Large intestine (tissue), 3 donors: ENCODE measurements at regions not wholly inside any gene's neighbourhood (a gene's known extent, or its start where the extent isn't known, plus 50 kb on each side); places are given as distances from the start of the nearest gene placed in this dataset.

ENCODE experiments used
- DNase-seq, 2 donors: peaks; one replicate each; pipeline versions ENCODE4 v3.0.0 to v3.0.0-alpha.2; 2013
- H3K27ac ChIP-seq: one replicate; pipeline ENCODE4 v1.5.1; 2013; ENCODE audit warnings: low read length
- H3K27me3 ChIP-seq: 2 replicates; pipeline ENCODE4 v1.6.1; 2013; ENCODE audit warnings: low read length; ENCODE audit not compliant: control insufficient read depth, insufficient read depth
- H3K36me3 ChIP-seq: 2 replicates; pipeline ENCODE4 v1.6.1; 2013; ENCODE audit warnings: low read length; ENCODE audit not compliant: control insufficient read depth, insufficient read depth
- H3K4me1 ChIP-seq: one replicate; pipeline ENCODE4 v1.6.1; 2013; ENCODE audit warnings: low read length; ENCODE audit not compliant: control insufficient read depth, insufficient read depth
- H3K4me3 ChIP-seq: one replicate; pipeline ENCODE4 v1.5.1; 2013; ENCODE audit warnings: low read length
- H3K9me3 ChIP-seq: one replicate; pipeline ENCODE4 v1.6.1; 2013; ENCODE audit warnings: mild to moderate bottlenecking, low read depth, low read length, moderate library complexity; ENCODE audit not compliant: control insufficient read depth
- WGBS: methylation state at CpG from one replicate; pipeline ENCODE4 v1.1.5; 2013; ENCODE audit warnings: low lambda C conversion rate; ENCODE audit not compliant: insufficient coverage; 5-methylcytosine and 5-hydroxymethylcytosine counted together

GRCh38 chr19:34305221-34306083 is 51.1 kb downstream of the GARRE1 start:
- WGBS: 60% methylated on average over 2 of the region's 10 CpGs
- H3K27ac ChIP-seq: no peak overlapping the region
- peaks cover 30% of the 10 kb centered on the region for H3K4me1 ChIP-seq
- no peaks in the 10 kb centered on the region for H3K9me3 ChIP-seq
- H3K27me3 ChIP-seq: no peaks in the 10 kb centered on the region
- no peak overlapping the region for H3K4me3 ChIP-seq
- H3K36me3 ChIP-seq: peaks cover 16% of the 10 kb centered on the region
- no peak for DNase-seq

DNA sequence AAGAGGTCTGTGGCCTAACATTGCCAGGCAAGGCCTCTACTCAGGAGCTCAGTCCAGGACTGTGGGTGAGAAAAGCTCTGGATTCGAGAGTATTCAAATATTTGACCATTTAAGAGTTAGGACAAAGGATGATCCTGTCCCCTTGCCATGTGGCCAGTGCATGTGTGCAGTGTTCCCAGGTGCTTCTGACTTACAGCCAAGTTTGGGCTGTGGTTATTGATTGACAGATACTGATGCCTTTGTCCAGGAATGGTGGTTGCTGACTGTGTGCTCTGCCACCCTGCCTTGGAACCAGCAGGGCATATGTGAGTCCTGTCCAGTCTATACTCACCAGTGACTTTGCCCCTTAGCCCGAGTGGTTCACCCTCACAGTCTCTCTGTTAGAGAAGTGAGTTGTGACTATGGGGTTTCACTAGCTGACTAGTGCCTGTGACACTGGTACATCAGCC is 51.9 kb downstream of the GARRE1 start:
- DNase-seq: peak in 1 of 2 donors; percentile 29
- Histone ChIP-seq H3K36me3 (peaks cover 8% of the 10 kb centered on the region), H3K9me3 (no peaks in the 10 kb centered on the region), H3K4me1 (peaks cover 22% of the 10 kb centered on the region), H3K27ac (peak overlapping the region; percentile 12), H3K4me3 (no peak overlapping the region), H3K27me3 (no peaks in the 10 kb centered on the region)
- WGBS: no CpG with 5 or more reads among the region's 2 CpGs

- H3K36me3 ChIP-seq: peaks cover 8% of the 10 kb centered on the region
- H3K27me3 ChIP-seq: no peaks in the 10 kb centered on the region
- DNase-seq: no peak
- no peak overlapping the region for H3K27ac ChIP-seq
- peaks cover 21% of the 10 kb centered on the region for H3K4me1 ChIP-seq
- H3K9me3 ChIP-seq: no peaks in the 10 kb centered on the region
- WGBS: 97% methylated on average over 4 of the region's 6 CpGs
- H3K4me3 ChIP-seq: no peak overlapping the region
These were observed 52.5 kb downstream of the GARRE1 start for GRCh38 chr19:34306824-34307223.

- DNase-seq: peak in 1 of 2 donors; percentile 47
- H3K27ac ChIP-seq: peak overlapping the region; percentile 56
- 58% methylated on average over 2 of the region's 8 CpGs for WGBS
- H3K4me1 ChIP-seq: peaks cover 21% of the 10 kb centered on the region
- no peaks in the 10 kb centered on the region for H3K9me3 ChIP-seq
- no peaks in the 10 kb centered on the region for H3K27me3 ChIP-seq
- no peak overlapping the region for H3K4me3 ChIP-seq
- peaks cover 8% of the 10 kb centered on the region for H3K36me3 ChIP-seq
These were observed 54.3 kb downstream of the GARRE1 start for GRCh38 chr19:34308381-34309367.

DNA sequence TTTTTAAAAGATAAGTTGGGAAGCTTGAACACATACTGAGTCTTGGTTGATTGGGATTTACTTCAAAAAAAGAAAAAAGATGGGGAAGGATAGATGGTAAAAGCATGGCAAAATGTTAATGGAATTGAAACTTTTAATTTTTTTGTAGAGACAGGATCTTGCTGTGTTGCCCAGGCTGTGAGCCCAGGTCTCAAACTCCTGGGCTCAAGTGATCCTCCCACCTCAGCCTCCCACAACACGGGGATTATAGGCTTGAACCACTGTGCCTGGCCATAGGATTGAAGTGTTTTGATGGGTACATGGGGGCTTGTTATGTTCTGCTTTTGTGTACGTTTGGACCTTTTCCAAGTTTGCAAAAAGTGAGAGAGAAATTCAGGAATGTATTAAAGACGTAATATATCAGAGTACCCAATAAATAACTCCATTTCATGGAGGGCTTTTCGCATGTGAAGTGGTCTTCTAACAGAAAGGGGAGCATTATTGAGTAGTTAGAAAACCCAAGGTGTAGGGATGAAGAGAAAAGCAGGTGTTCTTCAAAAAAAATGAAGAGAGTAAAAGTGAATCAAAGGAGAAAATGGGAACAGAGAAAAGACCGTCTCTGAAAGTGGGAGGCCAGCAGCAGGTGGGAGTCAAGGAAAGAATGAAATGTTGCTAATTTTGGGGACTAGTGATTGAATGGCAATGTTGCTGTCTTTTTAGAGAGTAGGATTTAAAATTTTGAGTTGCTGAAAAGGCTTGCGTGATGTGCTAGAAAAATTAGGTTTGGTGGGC is 55.2 kb downstream of the GARRE1 start:
- peaks cover 8% of the 10 kb centered on the region for H3K36me3 ChIP-seq
- H3K9me3 ChIP-seq: no peaks in the 10 kb centered on the region
- H3K4me3 ChIP-seq: no peak overlapping the region
- WGBS: 100% methylated on average over 2 of the region's 6 CpGs
- no peak overlapping the region for H3K27ac ChIP-seq
- no peak for DNase-seq
- H3K27me3 ChIP-seq: no peaks in the 10 kb centered on the region
- H3K4me1 ChIP-seq: peaks cover 21% of the 10 kb centered on the region

DNA sequence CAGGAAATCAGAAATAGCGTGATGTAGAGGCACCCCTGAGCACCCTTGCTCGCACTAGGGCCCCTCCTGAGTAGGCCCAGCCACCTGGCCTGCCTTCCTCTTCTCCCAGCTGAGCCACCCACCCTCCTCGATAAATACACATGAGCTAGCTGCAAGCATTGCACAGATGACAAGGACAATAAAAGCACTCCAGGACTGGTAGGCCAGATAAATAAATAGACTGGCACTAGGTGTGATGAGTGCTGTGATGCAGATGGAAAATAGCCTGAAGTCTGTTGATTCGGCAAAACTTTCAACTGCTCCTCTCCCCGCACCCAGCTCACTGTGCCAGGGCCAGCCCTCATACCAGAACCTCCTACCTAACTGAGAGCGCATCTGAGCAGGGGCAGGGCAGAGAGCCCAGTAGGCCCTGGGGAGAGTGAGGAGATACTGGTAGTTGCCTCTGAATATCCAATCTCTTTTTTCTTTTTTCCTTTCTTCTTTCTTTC is 54.5 kb upstream of the GPI start:
- H3K4me1 ChIP-seq: peaks cover 21% of the 10 kb centered on the region
- H3K4me3 ChIP-seq: no peak overlapping the region
- DNase-seq: peak in 1 of 2 donors; percentile 41
- peaks cover 2% of the 10 kb centered on the region for H3K36me3 ChIP-seq
- H3K9me3 ChIP-seq: no peaks in the 10 kb centered on the region
- H3K27ac ChIP-seq: peak overlapping the region; percentile 28
- no peaks in the 10 kb centered on the region for H3K27me3 ChIP-seq
- WGBS: 100% methylated on average over 1 of the region's 6 CpGs

- 94% methylated on average over 3 of the region's 6 CpGs for WGBS
- Histone ChIP-seq H3K36me3 (no peaks in the 10 kb centered on the region), H3K27me3 (no peaks in the 10 kb centered on the region), H3K9me3 (no peaks in the 10 kb centered on the region), H3K27ac (no peak overlapping the region), H3K4me3 (no peak overlapping the region), H3K4me1 (peaks cover 27% of the 10 kb centered on the region)
- peak; percentile 42 to 68 for DNase-seq
These were observed 51.8 kb upstream of the GPI start for GRCh38 chr19:34313188-34313587.

GRCh38 chr19:34314437-34315313 is 50.3 kb upstream of the GPI start:
- Histone ChIP-seq H3K27ac (no peak overlapping the region), H3K27me3 (no peaks in the 10 kb centered on the region), H3K9me3 (no peaks in the 10 kb centered on the region), H3K36me3 (no peaks in the 10 kb centered on the region), H3K4me3 (no peak overlapping the region), H3K4me1 (peaks cover 24% of the 10 kb centered on the region)
- 100% methylated on average over 1 of the region's 4 CpGs for WGBS
- no peak for DNase-seq
